Mesothelial cell of epicardium (in vitro differentiated cells): ENCODE measurements at regions not wholly inside any gene's neighbourhood (a gene's known extent, or its start where the extent isn't known, plus 50 kb on each side); places are given as distances from the start of the nearest gene placed in this dataset.
"Not testable (repeated sequence)": the region's sequence is repeated elsewhere in the genome, so short reads cannot be mapped to it uniquely, and the experiment has no call there.

Experiments
- DNase-seq, 2 experiments: peaks; one replicate each; pipeline ENCODE4 v3.0.0; 2021; ENCODE audit warnings: low spot score in 2 of 2; ENCODE audit not compliant: unreplicated experiment in 2 of 2
- H3K27ac Mint-ChIP-seq: 2 replicates; pipeline ENCODE4 v1.8.0; 2021; ENCODE audit warnings: mixed read lengths
- H3K27me3 Mint-ChIP-seq: 2 replicates; pipeline ENCODE4 v1.8.0; 2021; ENCODE audit warnings: low read depth, mixed read lengths
- H3K36me3 Mint-ChIP-seq: 2 replicates; pipeline ENCODE4 v1.8.0; 2021; ENCODE audit warnings: mixed read lengths
- H3K4me1 Mint-ChIP-seq: 2 replicates; pipeline ENCODE4 v1.8.0; 2021; ENCODE audit warnings: mixed read lengths
- H3K4me3 Mint-ChIP-seq: 2 replicates; pipeline ENCODE4 v1.8.0; 2021; ENCODE audit warnings: mild to moderate bottlenecking, moderate library complexity, mixed read lengths
- H3K9me3 Mint-ChIP-seq: 2 replicates; pipeline ENCODE4 v1.8.0; 2021; ENCODE audit warnings: mixed read lengths
- CTCF ChIP-seq: fragments of 200-600 bp; sonication (generic); IDR thresholded peaks from one replicate; pipeline ENCODE4 v1.5.0; 2021; ENCODE audit warnings: antibody characterized with exemption; ENCODE audit not compliant: unreplicated experiment

- TF ChIP-seq CTCF: no peak
- H3K27me3 Mint-ChIP-seq: no peaks in the 10 kb centered on the region
- H3K9me3 Mint-ChIP-seq: peaks cover 15% of the 10 kb centered on the region
- no peaks in the 10 kb centered on the region for H3K36me3 Mint-ChIP-seq
- H3K4me3 Mint-ChIP-seq: no peak overlapping the region
- H3K4me1 Mint-ChIP-seq: peaks cover 10% of the 10 kb centered on the region
- no peak for DNase-seq
- H3K27ac Mint-ChIP-seq: no peak overlapping the region
Observed at GRCh38 chr10:36425131-36425797, 700.1 kb upstream of the ANKRD30A start.

GRCh38 chr10:36424502-36424901, 700.9 kb upstream of the ANKRD30A start:
- Mint-ChIP-seq H3K27ac (no peak overlapping the region), H3K4me3 (no peak overlapping the region), H3K4me1 (peaks cover 10% of the 10 kb centered on the region), H3K36me3 (no peaks in the 10 kb centered on the region), H3K27me3 (no peaks in the 10 kb centered on the region), H3K9me3 (peaks cover 15% of the 10 kb centered on the region)
- no peak for DNase-seq
- TF ChIP-seq CTCF: no peak

GRCh38 chr10:36423821-36424248, 701.6 kb upstream of the ANKRD30A start:
- Mint-ChIP-seq H3K27me3 (no peaks in the 10 kb centered on the region), H3K27ac (no peak overlapping the region), H3K4me1 (peaks cover 10% of the 10 kb centered on the region), H3K36me3 (no peaks in the 10 kb centered on the region), H3K4me3 (no peak overlapping the region), H3K9me3 (peaks cover 11% of the 10 kb centered on the region)
- DNase-seq: no peak
- TF ChIP-seq CTCF: no peak

GRCh38 chr10:36421992-36422391, 703.4 kb upstream of the ANKRD30A start:
- H3K27me3 Mint-ChIP-seq: no peaks in the 10 kb centered on the region
- no peaks in the 10 kb centered on the region for H3K36me3 Mint-ChIP-seq
- H3K9me3 Mint-ChIP-seq: peaks cover 7% of the 10 kb centered on the region
- no peak for DNase-seq
- no peak overlapping the region for H3K27ac Mint-ChIP-seq
- no peak overlapping the region for H3K4me3 Mint-ChIP-seq
- no peak for TF ChIP-seq CTCF
- peaks cover 10% of the 10 kb centered on the region for H3K4me1 Mint-ChIP-seq

- Mint-ChIP-seq H3K36me3 (peaks cover 11% of the 10 kb centered on the region), H3K27ac (no peak overlapping the region), H3K4me1 (no peaks in the 10 kb centered on the region), H3K27me3 (no peaks in the 10 kb centered on the region), H3K4me3 (no peak overlapping the region), H3K9me3 (peaks cover 25% of the 10 kb centered on the region)
- TF ChIP-seq CTCF: no peak
- no peak for DNase-seq
Observed at GRCh38 chr10:36416513-36416912, 708.9 kb upstream of the ANKRD30A start.

- TF ChIP-seq CTCF: no peak
- Mint-ChIP-seq H3K36me3 (peaks cover 11% of the 10 kb centered on the region), H3K9me3 (peaks cover 25% of the 10 kb centered on the region), H3K27me3 (no peaks in the 10 kb centered on the region), H3K4me3 (no peak overlapping the region), H3K4me1 (no peaks in the 10 kb centered on the region), H3K27ac (no peak overlapping the region)
- no peak for DNase-seq
Observed at GRCh38 chr10:36412942-36413341, 712.5 kb upstream of the ANKRD30A start.

- not testable (repeated sequence) for H3K27me3 Mint-ChIP-seq
Observed at GRCh38 chr10:36400238-36400637, 725.2 kb upstream of the ANKRD30A start.

More at GRCh38 chr10:36400238-36400637, 725.2 kb upstream of the ANKRD30A start:
- H3K27ac Mint-ChIP-seq, DNase-seq, H3K9me3 Mint-ChIP-seq, H3K4me3 Mint-ChIP-seq, H3K4me1 Mint-ChIP-seq, H3K36me3 Mint-ChIP-seq: not testable (repeated sequence)
